IPS-20b (cell line): ENCODE measurements at regions not wholly inside any gene's neighbourhood (a gene's known extent, or its start where the extent isn't known, plus 50 kb on each side); places are given as distances from the start of the nearest gene placed in this dataset.

Source experiments
- H3K27ac ChIP-seq: one replicate; pipeline ENCODE4 v1.5.1; 2013; ENCODE audit warnings: low read length
- H3K27me3 ChIP-seq: 2 replicates; pipeline ENCODE4 v1.6.1; 2013; ENCODE audit warnings: mild to moderate bottlenecking, low read length, inconsistent platforms; ENCODE audit not compliant: insufficient read depth
- H3K36me3 ChIP-seq: 2 replicates; pipeline ENCODE4 v1.6.1; 2013; ENCODE audit warnings: low read depth, mild to moderate bottlenecking, inconsistent platforms, low read length, moderate library complexity; ENCODE audit not compliant: insufficient read depth
- H3K4me1 ChIP-seq: 2 replicates; pipeline ENCODE4 v1.6.1; 2013; ENCODE audit warnings: mild to moderate bottlenecking, control low read depth, inconsistent platforms, low read length, moderate library complexity; ENCODE audit not compliant: insufficient read depth
- H3K4me3 ChIP-seq: 2 replicates; pipeline ENCODE4 v1.5.1; 2013; ENCODE audit warnings: mild to moderate bottlenecking, low read length, inconsistent platforms
- H3K9ac ChIP-seq: 2 replicates; pipeline ENCODE4 v1.6.1; 2013; ENCODE audit warnings: low read depth, mild to moderate bottlenecking, inconsistent platforms, low read length, moderate library complexity
- H3K9me3 ChIP-seq: 2 replicates; pipeline ENCODE4 v1.6.1; 2013; ENCODE audit warnings: mild to moderate bottlenecking, low read depth, low read length, inconsistent platforms; ENCODE audit not compliant: insufficient read depth

- no peaks in the 10 kb centered on the region for H3K9me3 ChIP-seq
- no peak overlapping the region for H3K27ac ChIP-seq
- no peaks in the 10 kb centered on the region for H3K36me3 ChIP-seq
- H3K27me3 ChIP-seq: no peaks in the 10 kb centered on the region
- no peak overlapping the region for H3K4me3 ChIP-seq
- no peaks in the 10 kb centered on the region for H3K4me1 ChIP-seq
- H3K9ac ChIP-seq: no peak overlapping the region
Observed at GRCh38 chr13:105545811-105546210, 989.7 kb downstream of the EFNB2 start.

GRCh38 chr13:105543742-105544141, 991.7 kb downstream of the EFNB2 start:
- no peaks in the 10 kb centered on the region for H3K9me3 ChIP-seq
- no peaks in the 10 kb centered on the region for H3K4me1 ChIP-seq
- no peak overlapping the region for H3K27ac ChIP-seq
- H3K9ac ChIP-seq: no peak overlapping the region
- no peaks in the 10 kb centered on the region for H3K36me3 ChIP-seq
- H3K27me3 ChIP-seq: no peaks in the 10 kb centered on the region
- no peak overlapping the region for H3K4me3 ChIP-seq

DNA sequence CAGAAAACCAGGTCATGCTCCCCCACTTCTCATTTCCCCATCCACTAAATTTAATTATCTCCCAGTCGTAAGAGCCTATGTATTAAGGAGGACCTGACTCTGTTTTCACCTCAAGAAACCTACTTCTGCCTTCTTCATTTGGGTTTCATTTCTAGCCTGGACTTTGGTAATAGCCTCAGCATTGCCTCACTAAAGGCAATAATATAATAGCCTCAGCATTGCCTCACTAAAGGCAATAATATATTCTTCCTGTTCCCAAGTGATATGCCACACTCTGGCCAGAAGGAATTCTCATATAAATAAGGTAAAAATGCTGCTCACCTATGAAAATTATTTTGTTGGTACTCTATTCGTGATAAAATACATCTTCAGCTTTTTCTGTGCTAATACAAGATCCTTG, 993.9 kb downstream of the EFNB2 start:
- no peaks in the 10 kb centered on the region for H3K9me3 ChIP-seq
- H3K9ac ChIP-seq: no peak overlapping the region
- H3K36me3 ChIP-seq: no peaks in the 10 kb centered on the region
- peaks cover 2% of the 10 kb centered on the region; the same call in 1 of the 2 replicates for H3K4me1 ChIP-seq
- H3K4me3 ChIP-seq: no peak overlapping the region
- no peak overlapping the region for H3K27ac ChIP-seq
- H3K27me3 ChIP-seq: no peaks in the 10 kb centered on the region

- no peak overlapping the region for H3K9ac ChIP-seq
- no peaks in the 10 kb centered on the region for H3K36me3 ChIP-seq
- H3K4me1 ChIP-seq: peaks cover 2% of the 10 kb centered on the region; the same call in 1 of the 2 replicates
- H3K27me3 ChIP-seq: no peaks in the 10 kb centered on the region
- no peak overlapping the region for H3K4me3 ChIP-seq
- no peaks in the 10 kb centered on the region for H3K9me3 ChIP-seq
- H3K27ac ChIP-seq: no peak overlapping the region
Observed at GRCh38 chr13:105538346-105538745, 997.1 kb downstream of the EFNB2 start.

- Histone ChIP-seq H3K9me3 (no peaks in the 10 kb centered on the region), H3K4me1 (peaks cover 2% of the 10 kb centered on the region; the same call in 1 of the 2 replicates), H3K36me3 (no peaks in the 10 kb centered on the region), H3K27me3 (no peaks in the 10 kb centered on the region), H3K9ac (no peak overlapping the region), H3K27ac (no peak overlapping the region), H3K4me3 (no peak overlapping the region)
Observed at GRCh38 chr13:105537113-105537512, 998.3 kb downstream of the EFNB2 start.

DNA sequence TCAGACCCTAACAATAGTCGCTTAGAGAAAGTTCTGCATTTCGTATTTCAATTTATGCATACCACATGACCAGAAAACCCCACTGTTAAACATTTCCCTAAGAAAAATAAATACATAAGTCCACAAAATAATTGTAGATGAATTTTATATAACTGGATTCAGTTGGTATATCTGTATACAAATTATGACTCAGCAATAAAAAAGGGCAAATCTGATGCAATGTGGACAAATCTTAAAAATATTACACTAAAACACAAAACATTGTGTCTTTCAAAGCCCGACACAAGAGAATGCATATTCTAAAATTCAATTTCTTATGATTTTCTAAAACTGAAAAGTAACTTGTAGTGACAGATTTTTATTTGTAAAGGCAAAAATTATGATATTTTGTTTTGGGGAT, 1005.0 kb downstream of the EFNB2 start:
- no peaks in the 10 kb centered on the region for H3K9me3 ChIP-seq
- H3K27ac ChIP-seq: no peak overlapping the region
- no peaks in the 10 kb centered on the region for H3K36me3 ChIP-seq
- no peaks in the 10 kb centered on the region for H3K27me3 ChIP-seq
- H3K9ac ChIP-seq: no peak overlapping the region
- H3K4me3 ChIP-seq: no peak overlapping the region
- H3K4me1 ChIP-seq: no peaks in the 10 kb centered on the region

- Histone ChIP-seq H3K36me3 (no peaks in the 10 kb centered on the region), H3K27me3 (no peaks in the 10 kb centered on the region), H3K27ac (no peak overlapping the region), H3K9me3 (no peaks in the 10 kb centered on the region), H3K9ac (no peak overlapping the region), H3K4me3 (no peak overlapping the region), H3K4me1 (no peaks in the 10 kb centered on the region)
Observed at GRCh38 chr13:105527127-105527526, 1008.3 kb downstream of the EFNB2 start.

DNA sequence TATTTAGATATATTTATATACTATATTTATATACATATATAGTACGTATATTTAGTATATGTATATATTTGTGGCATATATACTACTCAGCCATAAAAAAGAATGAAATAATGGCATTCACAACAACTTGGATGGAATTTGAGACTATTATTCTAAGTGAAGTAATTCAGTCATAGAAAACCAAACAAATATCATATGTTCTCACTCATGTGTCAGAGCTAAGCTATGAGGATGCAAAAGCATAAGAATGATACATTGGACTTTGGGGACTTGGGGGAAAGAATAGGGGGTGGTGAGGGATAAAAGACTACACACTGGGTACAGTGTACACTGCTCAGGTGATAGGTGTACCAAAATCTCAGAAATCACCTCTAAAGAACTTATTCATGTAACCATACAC, 1015.7 kb downstream of the EFNB2 start:
- Histone ChIP-seq H3K36me3 (no peaks in the 10 kb centered on the region), H3K9ac (no peak overlapping the region), H3K4me3 (no peak overlapping the region), H3K4me1 (no peaks in the 10 kb centered on the region; the same call in 1 of the 2 replicates), H3K9me3 (no peaks in the 10 kb centered on the region), H3K27ac (no peak overlapping the region), H3K27me3 (no peaks in the 10 kb centered on the region)

DNA sequence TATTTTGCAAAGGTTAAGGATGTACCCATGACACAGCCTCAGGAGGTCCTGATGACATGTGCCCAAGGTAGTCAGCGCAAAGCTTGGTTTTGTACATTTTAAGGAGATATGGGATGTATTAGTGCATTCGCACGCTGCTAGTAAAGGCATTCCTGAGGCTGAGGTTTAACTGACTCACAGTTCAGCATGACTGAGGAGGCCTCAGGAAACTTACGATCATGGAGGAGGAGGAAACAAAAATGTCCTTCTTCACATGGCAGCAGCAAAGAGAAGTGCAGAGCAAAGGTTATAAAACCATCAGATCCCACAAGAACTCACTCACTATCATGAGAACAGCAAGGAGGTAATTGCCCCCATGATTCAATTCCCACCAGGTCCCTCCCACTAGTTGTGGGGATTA, 1017.4 kb downstream of the EFNB2 start:
- no peak overlapping the region for H3K9ac ChIP-seq
- no peak overlapping the region for H3K4me3 ChIP-seq
- H3K4me1 ChIP-seq: no peaks in the 10 kb centered on the region; the same call in 1 of the 2 replicates
- no peaks in the 10 kb centered on the region for H3K9me3 ChIP-seq
- H3K27me3 ChIP-seq: no peaks in the 10 kb centered on the region
- no peak overlapping the region for H3K27ac ChIP-seq
- H3K36me3 ChIP-seq: no peaks in the 10 kb centered on the region

DNA sequence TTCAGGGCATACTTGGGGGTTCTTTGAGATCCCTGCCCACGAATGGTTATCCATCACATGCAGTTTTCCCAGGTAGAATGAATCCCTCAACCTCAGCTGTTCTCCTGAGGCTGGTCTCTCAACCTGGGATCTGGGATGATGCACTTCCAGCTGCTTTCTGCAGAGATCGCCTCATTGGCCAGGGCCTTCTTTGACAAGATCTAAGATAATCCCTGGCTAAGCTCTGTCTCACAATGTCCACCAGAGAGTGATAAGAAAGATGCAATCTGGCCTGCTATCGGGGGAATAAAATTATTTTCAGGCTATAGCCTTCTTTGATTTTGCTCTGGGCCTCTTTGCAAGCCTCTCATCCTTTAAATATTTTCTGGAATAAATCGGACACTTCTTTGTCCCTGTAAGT, 1021.1 kb downstream of the EFNB2 start:
- Histone ChIP-seq H3K36me3 (no peaks in the 10 kb centered on the region), H3K27me3 (no peaks in the 10 kb centered on the region), H3K9ac (no peak overlapping the region), H3K9me3 (no peaks in the 10 kb centered on the region), H3K4me1 (no peaks in the 10 kb centered on the region), H3K4me3 (no peak overlapping the region), H3K27ac (no peak overlapping the region)

DNA sequence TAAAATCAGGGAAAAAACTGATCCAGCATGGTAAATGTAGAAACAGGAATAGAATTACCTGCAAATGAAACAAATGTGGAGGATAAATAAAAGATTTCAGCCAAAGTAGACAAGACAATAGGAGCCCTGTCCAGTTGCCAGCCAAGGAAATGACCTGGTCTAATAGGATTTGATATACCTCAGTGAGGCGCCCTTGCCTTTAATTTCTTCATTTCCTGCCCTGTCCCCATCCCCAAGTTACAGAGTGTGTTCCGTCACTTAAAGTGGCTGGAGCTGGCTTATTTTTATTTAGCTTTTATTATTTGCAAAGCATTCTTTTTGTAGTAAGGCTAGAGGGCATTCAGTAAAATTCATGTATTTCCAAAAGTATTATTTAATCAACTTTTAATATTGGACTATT, 1022.0 kb downstream of the EFNB2 start:
- no peaks in the 10 kb centered on the region for H3K4me1 ChIP-seq
- no peaks in the 10 kb centered on the region for H3K36me3 ChIP-seq
- H3K27ac ChIP-seq: no peak overlapping the region
- H3K9me3 ChIP-seq: no peaks in the 10 kb centered on the region
- no peaks in the 10 kb centered on the region for H3K27me3 ChIP-seq
- H3K9ac ChIP-seq: no peak overlapping the region
- no peak overlapping the region for H3K4me3 ChIP-seq

DNA sequence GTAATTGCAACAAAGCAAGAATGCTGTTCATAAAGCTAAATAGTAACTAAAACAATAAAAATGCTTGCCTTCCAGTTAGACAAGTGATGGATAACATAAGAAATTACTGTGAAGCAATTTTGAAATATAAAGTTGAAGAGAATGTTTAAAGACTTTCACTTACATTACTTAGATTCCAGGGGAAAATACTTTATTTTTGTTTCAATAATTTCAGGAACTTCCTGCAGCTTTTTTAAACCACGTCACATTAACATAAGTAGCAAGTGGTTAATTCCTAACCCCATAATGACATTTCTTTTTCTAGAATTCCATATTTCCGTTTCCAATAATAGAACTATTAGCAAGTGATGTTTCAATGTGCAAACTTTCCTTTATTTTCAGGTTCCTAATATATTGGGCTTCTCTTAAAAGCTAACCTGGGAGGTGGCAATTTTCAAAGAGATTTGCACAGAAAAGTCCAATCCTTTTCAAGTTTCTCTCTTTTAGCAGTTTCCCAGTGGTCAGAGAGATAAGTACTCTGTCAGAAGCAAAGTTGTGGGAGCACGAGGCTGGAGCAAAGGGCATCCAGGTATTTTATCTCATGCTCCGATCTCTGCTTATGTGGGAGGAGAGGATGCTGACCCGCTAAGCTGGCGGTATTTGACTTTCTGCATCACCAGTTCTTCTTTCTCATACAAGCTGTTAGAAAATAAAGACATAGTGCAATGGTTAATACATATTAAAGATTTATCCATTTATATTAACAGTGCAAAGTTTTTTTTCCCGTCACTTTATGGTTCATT, 1025.3 kb downstream of the EFNB2 start:
- H3K27ac ChIP-seq: no peak overlapping the region
- H3K4me3 ChIP-seq: no peak overlapping the region
- no peaks in the 10 kb centered on the region for H3K27me3 ChIP-seq
- H3K9me3 ChIP-seq: no peaks in the 10 kb centered on the region
- H3K4me1 ChIP-seq: no peaks in the 10 kb centered on the region
- no peaks in the 10 kb centered on the region for H3K36me3 ChIP-seq
- H3K9ac ChIP-seq: no peak overlapping the region
